GM06990 (cell line): ENCODE measurements at regions not wholly inside any gene's neighbourhood (a gene's known extent, or its start where the extent isn't known, plus 50 kb on each side); places are given as distances from the start of the nearest gene placed in this dataset.

Experiments
- DNase-seq: peaks from one replicate; pipeline ENCODE4 v3.0.0-alpha.2; 2011; ENCODE audit not compliant: insufficient read length; ENCODE audit errors: extremely low read depth
- H3K27me3 ChIP-seq: replicated peaks from 2 replicates; pipeline ENCODE4 v1.6.0; 2011; ENCODE audit warnings: low read length; ENCODE audit not compliant: control insufficient read depth, insufficient read depth
- H3K36me3 ChIP-seq: 2 replicates; pipeline ENCODE4 v1.5.1; 2011; ENCODE audit warnings: low read length; ENCODE audit not compliant: control insufficient read depth, insufficient read depth
- H3K4me3 ChIP-seq: replicated peaks from 2 replicates; pipeline ENCODE4 v1.5.1; 2011; ENCODE audit warnings: low read depth, mild to moderate bottlenecking, control low read depth, low read length
- TF ChIP-seq, protein P1 (sequence below): IDR thresholded peaks from 2 replicates; pipeline ENCODE4 v1.5.1; 2011; ENCODE audit warnings: low read length, control low read depth, mild to moderate bottlenecking, inconsistent platforms; ENCODE audit not compliant: insufficient read depth, poor library complexity, severe bottlenecking

DNA sequence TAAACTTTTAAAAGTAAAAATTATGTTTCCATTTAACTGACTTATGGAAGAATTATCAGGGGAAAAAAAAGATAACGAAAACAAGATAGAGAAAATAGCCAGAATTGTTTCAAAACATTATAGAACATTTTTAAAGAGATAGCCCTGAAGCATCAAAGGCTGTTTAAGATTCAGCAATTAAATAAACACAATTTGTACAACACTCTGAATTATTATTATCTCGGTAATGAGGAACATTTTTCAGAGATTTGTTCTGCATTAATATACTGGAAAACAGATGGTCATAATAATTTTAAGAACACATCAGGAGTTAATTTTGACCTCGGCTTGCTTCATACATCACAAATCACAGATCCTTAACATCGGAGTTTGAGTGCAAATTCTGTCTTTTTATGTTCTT, 643.8 kb downstream of the SORCS1 start:
- Histone ChIP-seq H3K27me3 (no peaks in the 10 kb centered on the region), H3K4me3 (no peak overlapping the region), H3K36me3 (no peaks in the 10 kb centered on the region)
- no peak for DNase-seq
- TF ChIP-seq, protein P1, sequence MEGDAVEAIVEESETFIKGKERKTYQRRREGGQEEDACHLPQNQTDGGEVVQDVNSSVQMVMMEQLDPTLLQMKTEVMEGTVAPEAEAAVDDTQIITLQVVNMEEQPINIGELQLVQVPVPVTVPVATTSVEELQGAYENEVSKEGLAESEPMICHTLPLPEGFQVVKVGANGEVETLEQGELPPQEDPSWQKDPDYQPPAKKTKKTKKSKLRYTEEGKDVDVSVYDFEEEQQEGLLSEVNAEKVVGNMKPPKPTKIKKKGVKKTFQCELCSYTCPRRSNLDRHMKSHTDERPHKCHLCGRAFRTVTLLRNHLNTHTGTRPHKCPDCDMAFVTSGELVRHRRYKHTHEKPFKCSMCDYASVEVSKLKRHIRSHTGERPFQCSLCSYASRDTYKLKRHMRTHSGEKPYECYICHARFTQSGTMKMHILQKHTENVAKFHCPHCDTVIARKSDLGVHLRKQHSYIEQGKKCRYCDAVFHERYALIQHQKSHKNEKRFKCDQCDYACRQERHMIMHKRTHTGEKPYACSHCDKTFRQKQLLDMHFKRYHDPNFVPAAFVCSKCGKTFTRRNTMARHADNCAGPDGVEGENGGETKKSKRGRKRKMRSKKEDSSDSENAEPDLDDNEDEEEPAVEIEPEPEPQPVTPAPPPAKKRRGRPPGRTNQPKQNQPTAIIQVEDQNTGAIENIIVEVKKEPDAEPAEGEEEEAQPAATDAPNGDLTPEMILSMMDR: no peak

DNA sequence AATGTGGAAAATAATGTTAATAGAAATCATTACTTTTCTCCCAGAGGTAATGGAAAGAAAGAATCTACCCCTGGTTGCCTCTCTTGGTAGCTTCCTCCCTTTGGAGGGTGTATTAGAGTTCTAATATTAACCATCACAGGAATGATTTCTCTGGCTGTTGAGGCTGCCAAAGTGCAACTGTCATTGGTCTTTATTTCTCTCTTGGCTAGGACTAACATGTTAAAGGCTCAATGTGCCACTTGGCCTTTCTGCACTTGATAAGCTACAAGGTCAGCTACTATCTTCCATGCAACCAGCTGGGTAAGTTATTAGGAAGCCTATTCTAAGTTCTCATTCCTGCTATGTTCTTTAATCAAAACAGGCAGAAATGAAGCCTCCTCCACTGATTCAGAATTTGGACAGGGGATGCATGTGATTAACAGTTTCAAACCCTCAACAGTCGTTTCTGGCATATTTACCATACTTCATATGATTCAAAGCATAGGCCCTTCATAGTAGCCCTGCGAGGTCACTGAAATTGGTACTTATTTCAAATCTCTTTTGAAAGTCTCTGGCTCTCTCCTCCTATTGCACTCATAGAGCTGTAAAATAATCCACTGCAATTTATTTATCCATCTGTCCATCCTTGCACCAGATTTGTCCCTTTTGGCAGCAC, 645.0 kb downstream of the SORCS1 start:
- DNase-seq: no peak
- Histone ChIP-seq H3K4me3 (no peak overlapping the region), H3K36me3 (no peaks in the 10 kb centered on the region), H3K27me3 (no peaks in the 10 kb centered on the region)
- TF ChIP-seq, protein P1: no peak

DNA sequence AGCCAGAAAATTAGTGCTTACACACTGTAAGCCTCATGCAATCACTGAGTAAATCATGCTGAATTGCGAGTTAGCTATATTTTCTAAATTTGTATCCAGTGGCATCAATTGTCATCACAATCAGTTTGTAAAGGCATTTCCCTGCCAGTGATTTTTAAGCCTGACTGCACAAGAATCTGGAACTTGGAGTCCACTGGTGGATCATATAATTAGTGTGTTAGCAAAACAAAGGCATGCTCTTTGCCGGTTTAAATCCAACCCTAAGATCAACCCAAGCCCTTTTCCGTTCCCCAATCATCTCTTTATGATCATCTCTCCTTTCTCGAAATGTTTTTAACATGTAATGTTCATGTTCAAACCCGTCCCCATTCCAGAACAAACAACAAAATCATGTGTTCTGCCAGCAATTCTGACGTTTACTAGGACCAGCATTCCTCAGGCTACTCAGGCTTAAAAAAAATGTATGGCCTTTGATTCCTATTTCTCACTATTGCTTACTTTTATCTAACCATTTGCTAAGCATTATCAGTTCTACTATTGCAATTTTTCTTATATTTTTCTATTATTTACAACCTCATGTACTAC, 649.2 kb downstream of the SORCS1 start:
- TF ChIP-seq, protein P1: no peak
- Histone ChIP-seq H3K4me3 (no peak overlapping the region), H3K36me3 (no peaks in the 10 kb centered on the region), H3K27me3 (no peaks in the 10 kb centered on the region)
- DNase-seq: no peak

DNA sequence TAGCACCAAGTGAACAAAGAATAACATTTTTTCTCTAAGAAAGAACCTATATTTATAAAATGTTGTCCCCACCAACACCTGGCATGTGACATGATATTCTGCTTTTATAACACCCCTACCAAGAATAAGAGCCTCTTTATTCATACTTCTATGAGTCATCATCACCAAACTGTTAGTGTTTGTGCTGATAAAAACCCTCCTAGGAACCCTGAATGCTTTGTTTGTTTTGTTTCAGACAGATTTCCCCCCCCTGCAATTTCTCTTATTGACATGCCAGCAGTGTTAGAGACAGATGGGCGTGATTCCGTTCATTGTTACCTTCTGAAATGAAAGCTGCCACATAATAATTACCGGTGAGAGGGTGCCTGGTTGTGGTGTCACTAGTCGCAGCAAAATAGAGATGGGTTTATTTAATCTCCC, 651.1 kb downstream of the SORCS1 start:
- Histone ChIP-seq H3K4me3 (no peak overlapping the region), H3K27me3 (no peaks in the 10 kb centered on the region), H3K36me3 (no peaks in the 10 kb centered on the region)
- TF ChIP-seq, protein P1: no peak
- DNase-seq: no peak

DNA sequence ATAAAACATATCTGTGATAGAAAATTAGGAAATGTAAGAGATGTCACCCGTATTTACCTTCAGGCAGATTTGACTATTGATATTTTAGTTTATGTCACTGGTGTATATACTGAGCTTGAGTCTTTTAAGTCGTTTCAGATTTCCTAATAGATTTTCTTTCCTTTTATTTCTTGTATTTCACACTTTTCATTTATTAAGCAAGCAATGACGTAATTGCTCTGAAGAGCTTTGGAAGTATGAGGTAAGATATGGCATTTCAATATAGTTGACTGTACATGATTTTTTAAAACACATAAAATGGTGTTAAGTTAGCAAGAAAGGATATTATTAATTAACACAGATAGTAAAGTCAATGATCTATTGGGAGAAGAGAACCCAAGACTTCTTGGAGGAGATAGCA, 652.6 kb downstream of the SORCS1 start:
- Histone ChIP-seq H3K36me3 (no peaks in the 10 kb centered on the region), H3K4me3 (no peak overlapping the region), H3K27me3 (no peaks in the 10 kb centered on the region)
- TF ChIP-seq, protein P1: no peak
- DNase-seq: no peak
